K562 (cell line): ENCODE measurements at regions not wholly inside any gene's neighbourhood (a gene's known extent, or its start where the extent isn't known, plus 50 kb on each side); places are given as distances from the start of the nearest gene placed in this dataset.
A peak's percentile ranks its signal among the peaks of the same experiment; 100 is the strongest.

Source experiments
- ARNT ChIP-seq, 2 experiments: fragments of 450-650 bp; IDR thresholded peaks; 2 replicates each; pipeline ENCODE4 v1.6.1; 2016; ENCODE audit warnings: mild to moderate bottlenecking in 1 of 2
- CBX3 ChIP-seq, 2 experiments: IDR thresholded peaks; 1 replicate in 1 of 2; 2 replicates in 1 of 2; pipeline ENCODE4 v1.6.1; 2012; ENCODE audit warnings: inconsistent platforms in 2 of 2, low read length in 2 of 2, borderline replicate concordance in 1 of 2, control low read depth in 1 of 2
- E2F6 ChIP-seq, 2 experiments: IDR thresholded peaks; 2 replicates each; pipeline ENCODE4 v1.6.1; 2011; ENCODE audit warnings: borderline replicate concordance in 1 of 2, control low read depth in 1 of 2, low read depth in 1 of 2, low read length in 1 of 2, mild to moderate bottlenecking in 1 of 2, mixed read lengths in 1 of 2, moderate library complexity in 1 of 2; ENCODE audit not compliant: insufficient read depth in 1 of 2, insufficient read length in 1 of 2, poor library complexity in 1 of 2, severe bottlenecking in 1 of 2; ENCODE audit errors: extremely low read depth in 1 of 2
- EHMT2 ChIP-seq: fragments of 450-650 bp; IDR thresholded peaks from 2 replicates; pipeline ENCODE4 v1.6.1; 2018; ENCODE audit warnings: antibody characterized with exemption
- EP300 ChIP-seq: IDR thresholded peaks from 2 replicates; pipeline ENCODE4 v1.6.1; 2012; ENCODE audit warnings: low read length, improper control_type of control experiment
- ETV5 ChIP-seq: sonication (generic); formaldehyde crosslinking; IDR thresholded peaks from 2 replicates; pipeline ENCODE4 v1.4.0; 2020; ENCODE audit warnings: low read depth, mild to moderate bottlenecking, missing genetic modification reagents
- HDAC3 ChIP-seq: fragments of 450-650 bp; IDR thresholded peaks from 2 replicates; pipeline ENCODE4 v1.6.1; 2018; ENCODE audit warnings: borderline replicate concordance, mild to moderate bottlenecking, moderate library complexity; ENCODE audit not compliant: partially characterized antibody
- HIVEP1 ChIP-seq: fragments of 250-450 bp; sonication (Bioruptor Pico); IDR thresholded peaks from 2 replicates; pipeline ENCODE4 v1.4.0; 2020; ENCODE audit warnings: mild to moderate bottlenecking
- HMGN3 ChIP-seq: IDR thresholded peaks from 2 replicates; pipeline ENCODE4 v1.6.1; 2011; ENCODE audit warnings: borderline replicate concordance, low read depth, mild to moderate bottlenecking, mixed read lengths, low read length; ENCODE audit not compliant: insufficient read length; ENCODE audit errors: extremely low read depth
- L3MBTL2 ChIP-seq: fragments of 450-650 bp; IDR thresholded peaks from 2 replicates; pipeline ENCODE4 v1.6.1; 2016; ENCODE audit warnings: mild to moderate bottlenecking, moderate library complexity
- LEF1 ChIP-seq: fragments of 450-650 bp; IDR thresholded peaks from 2 replicates; pipeline ENCODE4 v1.6.1; 2016; ENCODE audit warnings: mild to moderate bottlenecking
- MAX ChIP-seq: sonication (generic); formaldehyde crosslinking; IDR thresholded peaks from 2 replicates; pipeline ENCODE4 v1.9.0; 2022; ENCODE audit warnings: mild to moderate bottlenecking, missing genetic modification reagents
- POLR2AphosphoS5 ChIP-seq: IDR thresholded peaks from 2 replicates; pipeline ENCODE4 v1.6.1; 2011; ENCODE audit warnings: mild to moderate bottlenecking, low read depth, low read length, moderate library complexity; ENCODE audit not compliant: control insufficient read depth, insufficient read depth
- RAD21 ChIP-seq, 2 experiments: fragments of 250-450 bp in 1 of 2; fragments of 450-650 bp in 1 of 2; sonication (Bioruptor Pico) in 1 of 2; formaldehyde crosslinking in 1 of 2; IDR thresholded peaks in 1 of 2; conservative IDR thresholded peaks in 1 of 2; 2 replicates each; pipeline versions ENCODE4 v1.4.0 to v1.8.0; 2020 to 2022; ENCODE audit warnings: mild to moderate bottlenecking in 2 of 2, moderate library complexity in 1 of 2
- RBFOX2 ChIP-seq: fragments of 200-400 bp; formaldehyde crosslinking; IDR thresholded peaks from 2 replicates; pipeline ENCODE4 v1.6.1; 2017; ENCODE audit warnings: low read depth, mild to moderate bottlenecking, low read length, moderate library complexity
- RBM34 ChIP-seq: fragments of 200-400 bp; formaldehyde crosslinking; IDR thresholded peaks from 2 replicates; pipeline ENCODE4 v1.6.1; 2018; ENCODE audit warnings: low read length, borderline replicate concordance; ENCODE audit not compliant: insufficient read depth
- STAT5A ChIP-seq: IDR thresholded peaks from 2 replicates; pipeline ENCODE4 v1.6.1; 2012; ENCODE audit warnings: low read length, inconsistent platforms, borderline replicate concordance
- ZNF561 ChIP-seq: fragments of 450-650 bp; formaldehyde crosslinking; conservative IDR thresholded peaks from 2 replicates; pipeline ENCODE4 v1.4.0; 2020; ENCODE audit warnings: mild to moderate bottlenecking, moderate library complexity
- ZNF592 ChIP-seq: fragments of 450-650 bp; IDR thresholded peaks from 2 replicates; pipeline ENCODE4 v1.6.1; 2017; ENCODE audit warnings: antibody characterized with exemption, mild to moderate bottlenecking
- ZNF76 ChIP-seq: fragments of 250-450 bp; sonication (Bioruptor Pico); IDR thresholded peaks from 2 replicates; pipeline ENCODE4 v1.4.0; 2020; ENCODE audit warnings: mild to moderate bottlenecking, moderate library complexity, borderline replicate concordance
- ZSCAN32 ChIP-seq: fragments of 450-650 bp; formaldehyde crosslinking; IDR thresholded peaks from 2 replicates; pipeline ENCODE4 v1.4.0; 2020; ENCODE audit warnings: mild to moderate bottlenecking, moderate library complexity

GRCh38 chr2:217108575-217109027, 248.7 kb upstream of the TNP1 start (continued):
- peak; percentile 92 for TF ChIP-seq ZNF592
- TF ChIP-seq ARNT (IDR thresholded peaks at IDR 0.05): 0 out of 4 replicates have a peak, but pooled peaks of 1 of the 2 experiments have one; percentile 16
- TF ChIP-seq STAT5A: peak; percentile 18; the same call in 1 of the 2 replicates
- TF ChIP-seq HMGN3: no peak
- peak; percentile 79 for TF ChIP-seq EP300
- 0 out of 2 replicates have a peak, but pooled peaks have one; percentile 39 for TF ChIP-seq HIVEP1 (CRISPR knock-in tag)
- TF ChIP-seq LEF1: peak; percentile 24; the same call in 1 of the 2 replicates
- TF ChIP-seq ZNF76 (CRISPR knock-in tag): no peak
- TF ChIP-seq HDAC3: peak; percentile 43
- TF ChIP-seq ZNF561 (CRISPR knock-in tag): no peak
- peak in 1 of 2 experiments; percentile 70; a peak in 1 of 3 replicates for TF ChIP-seq CBX3 (IDR thresholded peaks at IDR 0.05; ENCODE audit: borderline replicate concordance in 1 of 2, low read length in 2 of 2)
- TF ChIP-seq RBM34: no peak
- TF ChIP-seq ETV5: 0 out of 2 replicates have a peak, but pooled peaks have one; percentile 14
- TF ChIP-seq E2F6 (IDR thresholded peaks at IDR 0.05; ENCODE audit: borderline replicate concordance in 1 of 2, extremely low read depth in 1 of 2, insufficient read depth in 1 of 2, insufficient read length in 1 of 2, low read depth in 1 of 2, low read length in 1 of 2, poor library complexity in 1 of 2, severe bottlenecking in 1 of 2): peak; percentile 23 to 59
- TF ChIP-seq RBFOX2: peak; percentile 38
- peak; percentile 81 for TF ChIP-seq L3MBTL2
- peak; percentile 86 for TF ChIP-seq ZSCAN32 (CRISPR knock-in tag)
- TF ChIP-seq RAD21 (CRISPR knock-in tag; conservative IDR thresholded peaks at IDR 0.05 in 1 of 2, IDR thresholded peaks at IDR 0.05 in 1 of 2): peak; percentile 34 to 54
- TF ChIP-seq MAX (CRISPR knock-in tag): peak; percentile 65
- TF ChIP-seq EHMT2: peak; percentile 67
- 0 out of 2 replicates have a peak, but pooled peaks have one; percentile 45 for TF ChIP-seq POLR2AphosphoS5
